HepG2 (cell line): ENCODE measurements at regions not wholly inside any gene's neighbourhood (a gene's known extent, or its start where the extent isn't known, plus 50 kb on each side); places are given as distances from the start of the nearest gene placed in this dataset.

Experiments
- ATAC-seq: fragments of 200-7000 bp; cut with Tn5 transposase; 3 replicates; pipeline ENCODE4 v1.9.1; 2020; ENCODE audit warnings: mild to moderate bottlenecking, moderate library complexity
- BruUV-seq: library from RNA; stranded (reverse); fragments of 400-500 nt; replicated peaks from 2 replicates; lab custom pipeline; 2021; lab: Mats Ljungman, UMichigan
- CTCF ChIA-PET: fragments of 300-600 bp; formaldehyde crosslinking; extraction: SDS; loops from one replicate; lab custom pipeline; 2021; ENCODE audit warnings: low total read pairs, inconsistent platforms, low intra/inter-chr PET ratio; lab: Yijun Ruan, JAX
- POLR2A ChIA-PET: fragments of 350-600 bp; sonication (Branson Sonifier 250); formaldehyde crosslinking; loops from one replicate; lab custom pipeline; 2020; ENCODE audit warnings: antibody characterized with exemption, inconsistent platforms; lab: Yijun Ruan, JAX
- DNase-seq: peaks from one replicate; pipeline ENCODE4 v3.0.0-alpha.2; 2015; ENCODE audit warnings: low spot score
- FAIRE-seq: peaks from 3 replicates; lab custom pipeline; 2011; peaks lifted over from hg19 to GRCh38; lab: Jason Lieb, UNC
- H2AFZ ChIP-seq: one replicate; pipeline ENCODE4 v1.6.1; 2011; ENCODE audit warnings: low read length, inconsistent platforms
- H3K27ac ChIP-seq: fragments of 300-600 bp; 3 replicates; pipeline ENCODE4 v1.8.0; 2011; ENCODE audit warnings: mixed run types, mild to moderate bottlenecking, mixed read lengths, low read length, inconsistent platforms; ENCODE audit not compliant: insufficient read depth; ENCODE audit errors: extremely low read length
- H3K27me3 ChIP-seq, 2 experiments: fragments of 200-600 bp in 1 of 2; 2 replicates in 1 of 2; 3 replicates in 1 of 2; pipeline versions ENCODE4 v1.6.0 to v1.8.0; 2011; ENCODE audit warnings: low read length in 2 of 2, mild to moderate bottlenecking in 2 of 2, moderate library complexity in 2 of 2, inconsistent platforms in 1 of 2; ENCODE audit not compliant: insufficient read depth in 2 of 2, control insufficient read depth in 1 of 2
- H3K36me3 ChIP-seq, 2 experiments: fragments of 200-600 bp in 1 of 2; replicated peaks in 1 of 2; 2 replicates in 1 of 2; 3 replicates in 1 of 2; pipeline versions ENCODE4 v1.5.1 to v1.8.0; 2011; ENCODE audit warnings: low read length in 2 of 2, inconsistent platforms in 1 of 2; ENCODE audit not compliant: insufficient read depth in 2 of 2, control insufficient read depth in 1 of 2
- H3K4me1 ChIP-seq: 2 replicates; pipeline ENCODE4 v1.5.1; 2012; ENCODE audit warnings: low read length, inconsistent platforms; ENCODE audit not compliant: insufficient read depth
- H3K4me2 ChIP-seq: 2 replicates; pipeline ENCODE4 v1.6.0; 2011; ENCODE audit warnings: low read depth, low read length, inconsistent platforms
- H3K4me3 ChIP-seq, 3 experiments: fragments of 200-600 bp in 1 of 3; sonication (generic), shearing (Covaris generic) in 1 of 3; replicated peaks in 1 of 3; 2 replicates each; pipeline ENCODE4 v1.5.1; 2011 to 2016; ENCODE audit warnings: low read length in 3 of 3, inconsistent platforms in 2 of 3, low read depth in 2 of 3, mild to moderate bottlenecking in 2 of 3, control low read depth in 1 of 3, mixed read lengths in 1 of 3; ENCODE audit not compliant: insufficient read depth in 1 of 3
- H3K79me2 ChIP-seq: one replicate; pipeline ENCODE4 v1.6.1; 2011; ENCODE audit warnings: low read length, inconsistent platforms; ENCODE audit not compliant: insufficient read depth
- H3K9ac ChIP-seq: 2 replicates; pipeline ENCODE4 v1.6.0; 2011; ENCODE audit warnings: mild to moderate bottlenecking, low read depth, low read length, inconsistent platforms; ENCODE audit not compliant: insufficient read depth
- H3K9me3 ChIP-seq: 2 replicates; pipeline ENCODE4 v1.5.1; 2012; ENCODE audit warnings: mild to moderate bottlenecking, low read length
- H4K20me1 ChIP-seq: 2 replicates; pipeline ENCODE4 v1.6.0; 2011; ENCODE audit warnings: inconsistent platforms, mild to moderate bottlenecking, low read length, moderate library complexity; ENCODE audit not compliant: insufficient read depth
- AGO2 ChIP-seq: fragments of 200-400 bp; formaldehyde crosslinking; optimal IDR thresholded peaks from 2 replicates; pipeline ENCODE3; 2017; ENCODE audit warnings: mild to moderate bottlenecking, low read depth, low read length, moderate library complexity
- CCAR2 ChIP-seq: fragments of 200-400 bp; formaldehyde crosslinking; optimal IDR thresholded peaks from 2 replicates; pipeline ENCODE3; 2018; ENCODE audit warnings: low read depth, mild to moderate bottlenecking, low read length, moderate library complexity
- JUNB ChIP-seq: sonication (generic); formaldehyde crosslinking; IDR thresholded peaks from 2 replicates; pipeline ENCODE4 v1.8.0; 2022; ENCODE audit warnings: missing genetic modification reagents, mild to moderate bottlenecking, borderline replicate concordance
- MYNN ChIP-seq: sonication (generic); formaldehyde crosslinking; IDR thresholded peaks from 2 replicates; pipeline ENCODE4 v1.4.0; 2020; ENCODE audit warnings: mild to moderate bottlenecking, low read depth, missing genetic modification reagents
- SIX1 ChIP-seq: sonication (generic); formaldehyde crosslinking; IDR thresholded peaks from 2 replicates; pipeline ENCODE4 v1.4.0; 2020; ENCODE audit warnings: missing genetic modification reagents, borderline replicate concordance
- ZFP62 ChIP-seq: sonication (generic); formaldehyde crosslinking; IDR thresholded peaks from 2 replicates; pipeline ENCODE4 v1.4.0; 2020; ENCODE audit warnings: missing genetic modification reagents
- ZNF383 ChIP-seq: sonication (generic); formaldehyde crosslinking; IDR thresholded peaks from 2 replicates; pipeline ENCODE4 v1.4.0; 2020; ENCODE audit warnings: missing genetic modification reagents, mild to moderate bottlenecking, borderline replicate concordance
- ZNF772 ChIP-seq: sonication (generic); formaldehyde crosslinking; IDR thresholded peaks from 2 replicates; pipeline ENCODE4 v1.5.0; 2020; ENCODE audit warnings: mild to moderate bottlenecking, missing genetic modification reagents
- WGBS: methylation state at CpG from one replicate; pipeline ENCODE4 v1.1.6; 2017; ENCODE audit warnings: low lambda C conversion rate; 5-methylcytosine and 5-hydroxymethylcytosine counted together
- in situ Hi-C: cut with HindIII; loops from 2 replicates; pipeline ENCODE4 v1.10.0; 2017; ENCODE audit warnings: low pct_unique_long_range_greater_than_20kb; ENCODE audit not compliant: extremely low pct_ligation_motif_present
- intact Hi-C: fragments of 100-400 bp; cut with micrococcal nuclease; formaldehyde crosslinking; loops from one replicate; pipeline ENCODE4 v1.10.0; 2022; ENCODE audit not compliant: unreplicated experiment
- TF ChIP-seq, protein P1 (sequence below): sonication (generic); formaldehyde crosslinking; IDR thresholded peaks from 2 replicates; pipeline ENCODE4 v1.4.0; 2020; ENCODE audit warnings: missing genetic modification reagents
- TF ChIP-seq, protein P2 (sequence below): IDR thresholded peaks from 2 replicates; pipeline ENCODE4 v1.6.1; 2016; ENCODE audit warnings: mild to moderate bottlenecking, missing biosample characterization, missing genetic modification reagents
- TF ChIP-seq, protein P3 (sequence below): sonication (generic); formaldehyde crosslinking; IDR thresholded peaks from 2 replicates; pipeline ENCODE4 v1.4.0; 2020; ENCODE audit warnings: low read depth, missing genetic modification reagents
- TF ChIP-seq, protein P4 (sequence below): sonication (generic); formaldehyde crosslinking; conservative IDR thresholded peaks from 2 replicates; pipeline ENCODE4 v1.8.1; 2023; ENCODE audit warnings: missing genetic modification reagents
- TF ChIP-seq, protein P5 (sequence below): sonication (generic); formaldehyde crosslinking; IDR thresholded peaks from 2 replicates; pipeline ENCODE4 v1.5.1; 2020; ENCODE audit warnings: mild to moderate bottlenecking, missing genetic modification reagents, borderline replicate concordance
- TF ChIP-seq, protein P6 (sequence below), 2 experiments: sonication (generic) in 1 of 2; formaldehyde crosslinking in 1 of 2; IDR thresholded peaks; 2 replicates each; pipeline versions ENCODE4 v1.4.0 to v1.6.1; 2018 to 2020; ENCODE audit warnings: missing genetic modification reagents in 2 of 2, borderline replicate concordance in 1 of 2, low read depth in 1 of 2, mild to moderate bottlenecking in 1 of 2, missing biosample characterization in 1 of 2

DNA sequence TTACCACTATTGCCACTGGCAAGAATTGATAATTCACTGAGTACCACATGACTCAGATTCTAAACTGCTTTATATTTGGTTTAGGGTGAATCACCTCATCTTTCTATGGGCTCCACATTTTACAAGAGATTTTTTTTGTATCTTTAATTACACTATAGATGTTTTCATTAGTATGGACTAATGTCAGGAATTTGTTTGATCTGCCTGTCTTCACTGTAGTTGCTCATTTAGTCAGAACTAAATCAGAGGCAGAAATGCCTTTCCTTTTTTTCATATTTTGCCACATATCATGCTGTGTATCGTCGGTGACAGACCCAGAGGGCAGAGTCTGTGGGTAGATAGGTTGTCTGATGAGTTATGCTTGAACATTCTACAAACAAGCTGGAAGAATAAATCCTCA, 524.1 kb downstream of the METTL15 start:
- H3K4me1 ChIP-seq = no peaks in the 10 kb centered on the region
- no peaks in the 10 kb centered on the region for H3K79me2 ChIP-seq
- H3K4me2 ChIP-seq = no peak overlapping the region
- ChIA-PET CTCF (no interaction called here), POLR2A (no interaction called here)
- FAIRE-seq (no peak), ATAC-seq (no peak), DNase-seq (no peak)
- H3K36me3 ChIP-seq = no peaks in the 10 kb centered on the region
- no peak overlapping the region for H3K4me3 ChIP-seq
- in situ Hi-C loops = no loop called here
- H3K9ac ChIP-seq = no peak overlapping the region
- H3K9me3 ChIP-seq = no peaks in the 10 kb centered on the region
- H3K27ac ChIP-seq = no peak overlapping the region
- WGBS = 25% methylated on average over 2 of the region's 2 CpGs
- intact Hi-C loops = no loop called here
- no TSS peak for BruUV-seq
- H4K20me1 ChIP-seq = no peaks in the 10 kb centered on the region
- no peaks in the 10 kb centered on the region; a peak in 1 of 5 replicates for H3K27me3 ChIP-seq
- no peak overlapping the region for H2AFZ ChIP-seq
- TF ChIP-seq, protein P1, sequence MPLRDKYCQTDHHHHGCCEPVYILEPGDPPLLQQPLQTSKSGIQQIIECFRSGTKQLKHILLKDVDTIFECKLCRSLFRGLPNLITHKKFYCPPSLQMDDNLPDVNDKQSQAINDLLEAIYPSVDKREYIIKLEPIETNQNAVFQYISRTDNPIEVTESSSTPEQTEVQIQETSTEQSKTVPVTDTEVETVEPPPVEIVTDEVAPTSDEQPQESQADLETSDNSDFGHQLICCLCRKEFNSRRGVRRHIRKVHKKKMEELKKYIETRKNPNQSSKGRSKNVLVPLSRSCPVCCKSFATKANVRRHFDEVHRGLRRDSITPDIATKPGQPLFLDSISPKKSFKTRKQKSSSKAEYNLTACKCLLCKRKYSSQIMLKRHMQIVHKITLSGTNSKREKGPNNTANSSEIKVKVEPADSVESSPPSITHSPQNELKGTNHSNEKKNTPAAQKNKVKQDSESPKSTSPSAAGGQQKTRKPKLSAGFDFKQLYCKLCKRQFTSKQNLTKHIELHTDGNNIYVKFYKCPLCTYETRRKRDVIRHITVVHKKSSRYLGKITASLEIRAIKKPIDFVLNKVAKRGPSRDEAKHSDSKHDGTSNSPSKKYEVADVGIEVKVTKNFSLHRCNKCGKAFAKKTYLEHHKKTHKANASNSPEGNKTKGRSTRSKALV (CRISPR knock-in tag) = no peak
- TF ChIP-seq MYNN (CRISPR knock-in tag) (no peak), ZNF383 (no peak), CCAR2 (no peak), ZNF772 (CRISPR knock-in tag) (no peak), SIX1 (no peak), JUNB (CRISPR knock-in tag) (no peak), AGO2 (no peak), ZFP62 (CRISPR knock-in tag) (no peak)
- TF ChIP-seq, protein P2, sequence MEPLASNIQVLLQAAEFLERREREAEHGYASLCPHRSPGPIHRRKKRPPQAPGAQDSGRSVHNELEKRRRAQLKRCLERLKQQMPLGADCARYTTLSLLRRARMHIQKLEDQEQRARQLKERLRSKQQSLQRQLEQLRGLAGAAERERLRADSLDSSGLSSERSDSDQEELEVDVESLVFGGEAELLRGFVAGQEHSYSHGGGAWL (CRISPR knock-in tag) = no peak
- TF ChIP-seq, protein P3, sequence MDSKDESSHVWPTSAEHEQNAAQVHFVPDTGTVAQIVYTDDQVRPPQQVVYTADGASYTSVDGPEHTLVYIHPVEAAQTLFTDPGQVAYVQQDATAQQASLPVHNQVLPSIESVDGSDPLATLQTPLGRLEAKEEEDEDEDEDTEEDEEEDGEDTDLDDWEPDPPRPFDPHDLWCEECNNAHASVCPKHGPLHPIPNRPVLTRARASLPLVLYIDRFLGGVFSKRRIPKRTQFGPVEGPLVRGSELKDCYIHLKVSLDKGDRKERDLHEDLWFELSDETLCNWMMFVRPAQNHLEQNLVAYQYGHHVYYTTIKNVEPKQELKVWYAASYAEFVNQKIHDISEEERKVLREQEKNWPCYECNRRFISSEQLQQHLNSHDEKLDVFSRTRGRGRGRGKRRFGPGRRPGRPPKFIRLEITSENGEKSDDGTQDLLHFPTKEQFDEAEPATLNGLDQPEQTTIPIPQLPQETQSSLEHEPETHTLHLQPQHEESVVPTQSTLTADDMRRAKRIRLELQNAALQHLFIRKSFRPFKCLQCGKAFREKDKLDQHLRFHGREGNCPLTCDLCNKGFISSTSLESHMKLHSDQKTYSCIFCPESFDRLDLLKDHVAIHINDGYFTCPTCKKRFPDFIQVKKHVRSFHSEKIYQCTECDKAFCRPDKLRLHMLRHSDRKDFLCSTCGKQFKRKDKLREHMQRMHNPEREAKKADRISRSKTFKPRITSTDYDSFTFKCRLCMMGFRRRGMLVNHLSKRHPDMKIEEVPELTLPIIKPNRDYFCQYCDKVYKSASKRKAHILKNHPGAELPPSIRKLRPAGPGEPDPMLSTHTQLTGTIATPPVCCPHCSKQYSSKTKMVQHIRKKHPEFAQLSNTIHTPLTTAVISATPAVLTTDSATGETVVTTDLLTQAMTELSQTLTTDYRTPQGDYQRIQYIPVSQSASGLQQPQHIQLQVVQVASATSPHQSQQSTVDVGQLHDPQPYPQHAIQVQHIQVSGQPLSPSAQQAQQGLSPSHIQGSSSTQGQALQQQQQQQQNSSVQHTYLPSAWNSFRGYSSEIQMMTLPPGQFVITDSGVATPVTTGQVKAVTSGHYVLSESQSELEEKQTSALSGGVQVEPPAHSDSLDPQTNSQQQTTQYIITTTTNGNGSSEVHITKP (CRISPR knock-in tag) = no peak
- TF ChIP-seq, protein P4, sequence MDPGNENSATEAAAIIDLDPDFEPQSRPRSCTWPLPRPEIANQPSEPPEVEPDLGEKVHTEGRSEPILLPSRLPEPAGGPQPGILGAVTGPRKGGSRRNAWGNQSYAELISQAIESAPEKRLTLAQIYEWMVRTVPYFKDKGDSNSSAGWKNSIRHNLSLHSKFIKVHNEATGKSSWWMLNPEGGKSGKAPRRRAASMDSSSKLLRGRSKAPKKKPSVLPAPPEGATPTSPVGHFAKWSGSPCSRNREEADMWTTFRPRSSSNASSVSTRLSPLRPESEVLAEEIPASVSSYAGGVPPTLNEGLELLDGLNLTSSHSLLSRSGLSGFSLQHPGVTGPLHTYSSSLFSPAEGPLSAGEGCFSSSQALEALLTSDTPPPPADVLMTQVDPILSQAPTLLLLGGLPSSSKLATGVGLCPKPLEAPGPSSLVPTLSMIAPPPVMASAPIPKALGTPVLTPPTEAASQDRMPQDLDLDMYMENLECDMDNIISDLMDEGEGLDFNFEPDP (CRISPR knock-in tag) = no peak
- TF ChIP-seq, protein P5, sequence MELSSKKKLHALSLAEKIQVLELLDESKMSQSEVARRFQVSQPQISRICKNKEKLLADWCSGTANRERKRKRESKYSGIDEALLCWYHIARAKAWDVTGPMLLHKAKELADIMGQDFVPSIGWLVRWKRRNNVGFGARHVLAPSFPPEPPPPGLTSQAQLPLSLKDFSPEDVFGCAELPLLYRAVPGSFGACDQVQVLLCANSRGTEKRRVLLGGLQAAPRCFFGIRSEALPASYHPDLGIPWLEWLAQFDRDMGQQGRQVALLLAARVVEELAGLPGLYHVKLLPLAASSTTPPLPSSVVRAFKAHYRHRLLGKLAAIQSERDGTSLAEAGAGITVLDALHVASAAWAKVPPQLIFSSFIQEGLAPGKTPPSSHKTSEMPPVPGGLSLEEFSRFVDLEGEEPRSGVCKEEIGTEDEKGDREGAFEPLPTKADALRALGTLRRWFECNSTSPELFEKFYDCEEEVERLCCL (CRISPR knock-in tag) = no peak
- TF ChIP-seq, protein P6, sequence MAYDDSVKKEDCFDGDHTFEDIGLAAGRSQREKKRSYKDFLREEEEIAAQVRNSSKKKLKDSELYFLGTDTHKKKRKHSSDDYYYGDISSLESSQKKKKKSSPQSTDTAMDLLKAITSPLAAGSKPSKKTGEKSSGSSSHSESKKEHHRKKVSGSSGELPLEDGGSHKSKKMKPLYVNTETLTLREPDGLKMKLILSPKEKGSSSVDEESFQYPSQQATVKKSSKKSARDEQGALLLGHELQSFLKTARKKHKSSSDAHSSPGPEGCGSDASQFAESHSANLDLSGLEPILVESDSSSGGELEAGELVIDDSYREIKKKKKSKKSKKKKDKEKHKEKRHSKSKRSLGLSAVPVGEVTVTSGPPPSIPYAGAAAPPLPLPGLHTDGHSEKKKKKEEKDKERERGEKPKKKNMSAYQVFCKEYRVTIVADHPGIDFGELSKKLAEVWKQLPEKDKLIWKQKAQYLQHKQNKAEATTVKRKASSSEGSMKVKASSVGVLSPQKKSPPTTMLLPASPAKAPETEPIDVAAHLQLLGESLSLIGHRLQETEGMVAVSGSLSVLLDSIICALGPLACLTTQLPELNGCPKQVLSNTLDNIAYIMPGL (CRISPR knock-in tag; IDR thresholded peaks at IDR 0.05; ENCODE audit: borderline replicate concordance in 1 of 2, low read depth in 1 of 2) = no peak
